ENCODE measurements at regions not wholly inside any gene's neighbourhood (a gene's known extent, or its start where the extent isn't known, plus 50 kb on each side); places are given as distances from the start of the nearest gene placed in this dataset.

DNA sequence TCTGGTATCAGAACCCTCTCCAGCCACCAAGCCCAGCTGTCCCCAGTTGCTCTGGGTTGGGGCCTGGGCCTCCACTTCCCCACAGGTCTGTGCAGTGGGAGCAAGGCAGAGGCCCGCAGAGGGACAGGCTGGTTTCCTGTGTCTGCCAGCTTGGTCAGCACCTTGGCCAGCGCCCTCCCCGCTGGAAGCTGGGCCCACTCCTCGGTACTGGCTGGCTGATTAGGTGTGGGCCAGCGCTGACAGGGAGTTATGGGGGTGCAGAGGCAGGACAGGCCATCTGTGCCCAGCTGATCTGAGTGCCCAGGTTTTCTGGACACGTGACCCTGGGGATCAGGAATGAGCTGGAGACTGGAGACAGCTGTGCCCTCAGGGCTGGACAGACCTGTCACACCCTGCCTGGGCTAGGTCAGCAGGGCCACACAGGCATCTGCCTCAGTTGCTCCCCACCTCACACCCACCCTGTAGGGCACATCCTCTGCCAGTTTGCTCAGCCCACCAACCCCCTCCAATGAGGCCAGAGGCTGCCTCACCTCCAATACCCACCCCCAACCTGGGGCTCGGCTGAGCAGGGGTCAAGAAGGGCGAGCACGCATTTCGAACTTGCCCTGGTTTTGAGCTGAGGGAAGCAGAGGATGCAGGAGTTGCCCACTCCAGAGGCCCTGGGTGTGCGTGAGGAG, 175.3 kb downstream of the IGLL1 start (continued):
- TF ChIP-seq ZBTB46 (CRISPR knock-in tag; IDR thresholded peaks at IDR 0.05; ENCODE audit: borderline replicate concordance): no peak
- TF ChIP-seq HOXA9 (CRISPR knock-in tag; IDR thresholded peaks at IDR 0.05; ENCODE audit: borderline replicate concordance): peak; percentile 66; the same call in 1 of the 2 replicates
- TF ChIP-seq ZSCAN31 (CRISPR knock-in tag; IDR thresholded peaks at IDR 0.05; ENCODE audit: low read depth): no peak
- TF ChIP-seq ZNF350 (CRISPR knock-in tag; IDR thresholded peaks at IDR 0.05; ENCODE audit: borderline replicate concordance, low read depth): no peak
- peak; percentile 88; the same call in 1 of the 2 replicates for TF ChIP-seq ZNF616 (CRISPR knock-in tag; IDR thresholded peaks at IDR 0.05; ENCODE audit: low read depth)
- TF ChIP-seq LBX2 (CRISPR knock-in tag; IDR thresholded peaks at IDR 0.05; ENCODE audit: borderline replicate concordance): 0 out of 2 replicates have a peak, but pooled peaks have one; percentile 63
- 0 out of 2 replicates have a peak, but pooled peaks have one; percentile 59 for TF ChIP-seq ZNF30 (CRISPR knock-in tag; IDR thresholded peaks at IDR 0.05)
- TF ChIP-seq SNAI1 (CRISPR knock-in tag; IDR thresholded peaks at IDR 0.05; ENCODE audit: borderline replicate concordance): no peak
- TF ChIP-seq FOXO4 (CRISPR knock-in tag; conservative IDR thresholded peaks at IDR 0.05): no peak
- 0 out of 2 replicates have a peak, but pooled peaks have one; percentile 55 for TF ChIP-seq RARG (CRISPR knock-in tag; IDR thresholded peaks at IDR 0.05; ENCODE audit: low read depth)
- peak; percentile 47; the same call in 1 of the 2 replicates for TF ChIP-seq ZNF619 (CRISPR knock-in tag; IDR thresholded peaks at IDR 0.05)
- TF ChIP-seq ZKSCAN1 (IDR thresholded peaks at IDR 0.05; ENCODE audit: low read length): no peak
- TF ChIP-seq, protein P1, sequence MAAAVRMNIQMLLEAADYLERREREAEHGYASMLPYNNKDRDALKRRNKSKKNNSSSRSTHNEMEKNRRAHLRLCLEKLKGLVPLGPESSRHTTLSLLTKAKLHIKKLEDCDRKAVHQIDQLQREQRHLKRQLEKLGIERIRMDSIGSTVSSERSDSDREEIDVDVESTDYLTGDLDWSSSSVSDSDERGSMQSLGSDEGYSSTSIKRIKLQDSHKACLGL (CRISPR knock-in tag; IDR thresholded peaks at IDR 0.05): peak; percentile 84
- TF ChIP-seq, protein P2, sequence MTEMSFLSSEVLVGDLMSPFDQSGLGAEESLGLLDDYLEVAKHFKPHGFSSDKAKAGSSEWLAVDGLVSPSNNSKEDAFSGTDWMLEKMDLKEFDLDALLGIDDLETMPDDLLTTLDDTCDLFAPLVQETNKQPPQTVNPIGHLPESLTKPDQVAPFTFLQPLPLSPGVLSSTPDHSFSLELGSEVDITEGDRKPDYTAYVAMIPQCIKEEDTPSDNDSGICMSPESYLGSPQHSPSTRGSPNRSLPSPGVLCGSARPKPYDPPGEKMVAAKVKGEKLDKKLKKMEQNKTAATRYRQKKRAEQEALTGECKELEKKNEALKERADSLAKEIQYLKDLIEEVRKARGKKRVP (CRISPR knock-in tag; IDR thresholded peaks at IDR 0.05): no peak
- peak; percentile 60; the same call in 1 of the 2 replicates for TF ChIP-seq MEF2D (CRISPR knock-in tag; IDR thresholded peaks at IDR 0.05)
- TF ChIP-seq SAP130 (CRISPR knock-in tag; IDR thresholded peaks at IDR 0.05; ENCODE audit: low read depth): peak; percentile 73
- TF ChIP-seq PITX1 (CRISPR knock-in tag; IDR thresholded peaks at IDR 0.05): 0 out of 2 replicates have a peak, but pooled peaks have one; percentile 16
- TF ChIP-seq THAP11 (CRISPR knock-in tag; IDR thresholded peaks at IDR 0.05): peak; percentile 62
- peak; percentile 92 for TF ChIP-seq KLF11 (CRISPR knock-in tag; IDR thresholded peaks at IDR 0.05)
- TF ChIP-seq YY1 (IDR thresholded peaks at IDR 0.05; ENCODE audit: insufficient read depth, insufficient replicate concordance, low read depth, low read length): no peak
- no peak for TF ChIP-seq ZNF800 (CRISPR knock-in tag; IDR thresholded peaks at IDR 0.05)
- TF ChIP-seq ZNF598 (CRISPR knock-in tag; IDR thresholded peaks at IDR 0.05; ENCODE audit: borderline replicate concordance): no peak
- TF ChIP-seq RELA (CRISPR knock-in tag; IDR thresholded peaks at IDR 0.05): no peak
